ENCODE measurements at regions not wholly inside any gene's neighbourhood (a gene's known extent, or its start where the extent isn't known, plus 50 kb on each side); places are given as distances from the start of the nearest gene placed in this dataset.

- TF ChIP-seq CTCF (IDR thresholded peaks at IDR 0.05; ENCODE audit: low read depth, low read length, missing control alignments): no peak
- H3K4me3 ChIP-seq (replicated peaks; ENCODE audit: low read depth, low read length): no peak overlapping the region
- no peak for DNase-seq (ENCODE audit: extremely low read depth, low read depth)
These were observed 1019.9 kb upstream of the PTPRD start for GRCh38 chr9:11632691-11633090.

GRCh38 chr9:11646831-11647230 lies 1034.0 kb upstream of the PTPRD start:
- no peak for TF ChIP-seq CTCF (IDR thresholded peaks at IDR 0.05; ENCODE audit: low read depth, low read length, missing control alignments)
- H3K4me3 ChIP-seq (replicated peaks; ENCODE audit: low read depth, low read length): no peak overlapping the region
- no peak for DNase-seq (ENCODE audit: extremely low read depth, low read depth)

- DNase-seq (ENCODE audit: extremely low read depth, low read depth): no peak
- no peak overlapping the region for H3K4me3 ChIP-seq (replicated peaks; ENCODE audit: low read depth, low read length)
- TF ChIP-seq CTCF (IDR thresholded peaks at IDR 0.05; ENCODE audit: low read depth, low read length, missing control alignments): no peak
These were observed 1039.3 kb upstream of the TYRP1 start for GRCh38 chr9:11653867-11654266.

GRCh38 chr9:11663913-11664312 lies 1029.3 kb upstream of the TYRP1 start:
- no peak for TF ChIP-seq CTCF (IDR thresholded peaks at IDR 0.05; ENCODE audit: low read depth, low read length, missing control alignments)
- DNase-seq (ENCODE audit: extremely low read depth, low read depth): no peak
- H3K4me3 ChIP-seq (replicated peaks; ENCODE audit: low read depth, low read length): no peak overlapping the region

- no peak for DNase-seq (ENCODE audit: extremely low read depth, low read depth)
- H3K4me3 ChIP-seq (replicated peaks; ENCODE audit: low read depth, low read length): no peak overlapping the region
- TF ChIP-seq CTCF (IDR thresholded peaks at IDR 0.05; ENCODE audit: low read depth, low read length, missing control alignments): no peak
These were observed 1016.4 kb upstream of the TYRP1 start for GRCh38 chr9:11676821-11677220.

GRCh38 chr9:11686733-11687132 lies 1006.5 kb upstream of the TYRP1 start:
- TF ChIP-seq CTCF (IDR thresholded peaks at IDR 0.05; ENCODE audit: low read depth, low read length, missing control alignments): no peak
- DNase-seq (ENCODE audit: extremely low read depth, low read depth): no peak
- H3K4me3 ChIP-seq (replicated peaks; ENCODE audit: low read depth, low read length): no peak overlapping the region

- TF ChIP-seq CTCF (IDR thresholded peaks at IDR 0.05; ENCODE audit: low read depth, low read length, missing control alignments): no peak
- H3K4me3 ChIP-seq (replicated peaks; ENCODE audit: low read depth, low read length): no peak overlapping the region
- DNase-seq (ENCODE audit: extremely low read depth, low read depth): no peak
These were observed 996.1 kb upstream of the TYRP1 start for GRCh38 chr9:11697126-11697525.

Data from HFF-Myc (cell line).